ENCODE measurements at regions not wholly inside any gene's neighbourhood (a gene's known extent, or its start where the extent isn't known, plus 50 kb on each side); places are given as distances from the start of the nearest gene placed in this dataset.

DNA sequence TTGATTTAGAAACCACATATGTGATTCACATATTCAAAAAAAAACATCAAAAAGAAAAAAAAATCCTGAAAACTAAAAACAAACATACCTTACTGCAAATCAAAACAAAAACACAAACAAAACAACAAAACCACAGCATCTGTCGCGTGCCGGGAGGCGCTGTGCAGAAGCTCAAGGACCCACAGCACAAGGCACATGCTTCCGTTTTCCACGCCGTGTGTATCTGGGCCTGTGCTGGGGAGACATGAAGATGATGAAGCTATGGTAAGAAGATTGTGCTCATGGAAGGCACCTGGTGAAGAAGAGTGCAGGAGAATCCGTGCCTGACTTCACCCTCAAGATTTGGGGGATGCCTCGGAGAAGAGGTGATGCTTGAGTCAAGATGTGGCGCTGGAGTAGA is 788.9 kb upstream of the ARRDC4 start:
- DNase-seq (ENCODE audit: low spot score) = no peak

DNA sequence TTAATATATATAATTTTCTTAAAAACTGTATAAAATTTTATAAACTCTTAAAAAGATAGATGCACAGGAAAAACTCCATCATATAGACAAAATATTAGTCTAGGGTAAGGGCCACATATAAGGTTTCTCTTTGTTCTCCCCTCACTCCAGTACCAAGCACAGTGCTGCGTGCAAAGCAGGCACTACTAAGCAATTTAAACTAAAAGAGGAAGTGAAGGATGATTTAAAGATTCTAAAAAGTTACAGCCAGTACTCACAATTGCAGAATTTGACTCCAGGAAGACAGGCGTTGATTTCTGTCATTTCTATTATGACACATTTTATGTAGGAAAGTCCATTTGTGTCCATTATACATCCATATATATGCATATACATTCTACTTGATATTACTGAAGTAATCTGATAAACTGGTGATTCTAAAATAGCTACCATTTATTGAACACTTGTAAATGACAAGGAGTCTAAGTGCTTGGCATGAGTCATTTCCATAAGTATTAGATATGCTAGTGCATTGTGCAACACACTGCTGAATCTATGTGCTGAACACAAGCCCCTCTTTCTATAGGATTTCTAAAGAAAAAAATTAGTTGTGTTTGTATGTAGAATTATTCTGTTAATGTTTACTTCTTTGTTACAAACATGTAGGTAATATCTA is 785.5 kb upstream of the ARRDC4 start:
- no peak for DNase-seq (ENCODE audit: low spot score)

DNA sequence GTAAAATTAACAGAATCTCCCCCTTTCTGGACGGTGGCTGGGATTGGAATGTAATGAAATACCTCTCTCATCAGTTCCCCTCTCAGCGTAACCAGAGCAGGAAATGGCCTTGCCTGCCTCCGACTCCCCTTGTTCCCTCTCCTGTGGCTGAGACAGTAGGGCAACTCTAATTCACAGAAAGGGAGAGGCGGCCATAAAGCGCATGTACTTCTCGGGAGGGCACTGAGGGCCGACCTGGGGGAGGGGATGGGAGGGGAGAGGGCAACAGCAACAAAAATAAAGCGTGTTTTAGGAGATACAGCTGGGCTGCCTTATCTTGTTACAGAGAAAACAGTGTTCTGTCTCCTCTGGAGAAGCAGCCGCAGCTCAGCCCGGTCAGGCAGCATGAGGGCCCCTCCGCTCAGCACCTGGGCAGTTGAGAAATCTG is 783.3 kb upstream of the ARRDC4 start:
- DNase-seq (ENCODE audit: low spot score) = no peak

- DNase-seq (ENCODE audit: low spot score) = no peak
Measured at GRCh38 chr15:97182581-97182980, 777.9 kb upstream of the ARRDC4 start.

GRCh38 chr15:97189162-97189780 is 771.2 kb upstream of the ARRDC4 start:
- no peak for DNase-seq (ENCODE audit: low spot score)

- DNase-seq (ENCODE audit: low spot score) = no peak
Measured at GRCh38 chr15:97194750-97195149, 765.8 kb upstream of the ARRDC4 start.

DNA sequence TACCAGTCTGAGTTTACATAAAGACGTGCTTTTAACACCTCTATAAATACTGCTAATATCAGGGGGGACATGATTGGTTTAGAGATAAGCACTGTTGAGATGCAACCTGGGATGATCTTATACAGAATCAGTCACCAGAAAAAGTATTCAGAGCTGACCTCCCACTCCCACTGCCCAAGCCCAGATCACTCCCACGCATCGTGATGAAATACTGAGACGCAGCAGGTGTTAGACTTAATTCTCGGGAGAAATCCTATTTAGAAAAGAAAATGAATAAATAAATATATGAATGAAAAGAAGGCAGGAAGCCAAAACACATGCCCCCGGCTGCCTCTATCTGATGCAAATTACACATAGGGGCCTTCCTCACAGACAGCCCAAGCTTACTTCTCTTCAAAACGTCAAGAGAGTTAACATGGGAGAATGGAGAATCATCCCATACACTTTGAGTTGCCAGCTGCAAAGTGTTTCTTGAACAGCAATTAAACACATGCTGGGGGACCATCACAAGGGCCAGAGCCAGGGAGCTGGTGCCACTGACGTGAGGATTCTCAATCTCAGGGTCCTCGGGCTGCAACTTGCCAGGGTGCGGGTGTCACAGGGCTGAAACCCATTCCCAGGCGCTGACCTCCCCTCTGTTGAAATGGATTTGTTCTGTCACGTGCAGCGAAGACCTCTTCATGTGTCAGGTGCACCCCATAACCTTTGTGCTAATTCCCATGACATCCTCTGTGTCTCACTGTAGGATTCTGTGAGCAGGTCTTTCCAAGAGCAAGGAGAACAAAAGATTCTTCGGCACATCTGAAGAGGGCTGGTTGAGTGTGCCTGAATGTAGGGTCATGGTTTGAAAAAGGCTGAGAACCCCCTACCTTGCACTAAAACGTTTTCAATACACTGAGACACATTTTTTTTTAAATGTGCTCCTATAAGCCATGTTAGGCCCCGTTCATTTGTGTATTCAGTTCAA is 764.2 kb upstream of the ARRDC4 start:
- DNase-seq (ENCODE audit: low spot score) = no peak

DNA sequence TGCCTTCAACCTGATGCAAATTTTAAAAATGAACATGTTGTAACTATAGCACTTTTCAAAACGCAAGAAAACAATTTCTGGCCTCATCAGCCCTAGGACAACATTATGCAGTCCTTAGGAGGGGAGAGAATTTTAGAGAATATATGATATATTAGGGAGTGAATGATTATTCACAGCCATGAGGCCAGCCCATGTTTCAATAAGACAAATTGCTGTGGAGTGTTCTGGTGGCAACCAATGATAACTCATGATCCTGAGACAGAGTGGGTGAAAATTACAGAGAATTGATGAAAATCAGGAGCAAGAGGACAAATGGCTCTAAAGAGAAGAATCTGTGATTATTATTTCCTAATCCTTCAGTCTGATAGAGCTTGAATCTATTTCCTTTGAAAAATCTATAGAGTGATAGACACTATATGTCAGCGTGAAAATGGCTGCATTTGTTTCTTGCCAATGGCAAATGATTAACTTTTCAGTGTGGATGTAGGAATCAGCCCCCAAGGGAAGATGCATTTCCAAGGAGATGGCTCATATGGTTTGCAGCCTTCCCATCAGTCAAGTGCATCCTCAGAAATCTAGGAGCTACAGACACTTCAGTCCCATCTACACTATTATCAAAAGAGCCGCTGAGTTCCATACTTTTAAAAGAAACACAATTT is 761.0 kb upstream of the ARRDC4 start:
- no peak for DNase-seq (ENCODE audit: low spot score)

- DNase-seq (ENCODE audit: low spot score) = no peak
Measured at GRCh38 chr15:97200161-97200560, 760.3 kb upstream of the ARRDC4 start.

GRCh38 chr15:97210277-97210676 is 750.2 kb upstream of the ARRDC4 start:
- DNase-seq (ENCODE audit: low spot score) = no peak

DNA sequence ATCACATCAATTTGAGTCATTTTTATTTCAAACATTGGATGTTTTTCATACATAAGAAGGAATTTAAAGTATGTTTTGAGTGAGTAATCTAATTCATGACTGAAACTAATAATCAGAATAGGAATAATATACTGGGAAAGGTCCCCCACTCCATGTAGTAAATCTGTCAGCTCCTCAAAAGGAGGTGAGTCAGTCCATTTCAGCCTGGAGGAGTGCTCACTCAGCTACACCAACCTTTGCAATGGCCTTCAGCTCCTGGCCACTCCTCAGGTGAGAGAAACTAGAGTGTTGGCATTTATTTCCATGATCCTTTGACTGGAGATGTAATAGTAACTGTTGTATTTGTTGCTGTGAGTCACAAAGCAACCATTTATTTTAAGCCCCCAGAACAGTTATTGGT is 744.9 kb upstream of the ARRDC4 start:
- no peak for DNase-seq (ENCODE audit: low spot score)

DNA sequence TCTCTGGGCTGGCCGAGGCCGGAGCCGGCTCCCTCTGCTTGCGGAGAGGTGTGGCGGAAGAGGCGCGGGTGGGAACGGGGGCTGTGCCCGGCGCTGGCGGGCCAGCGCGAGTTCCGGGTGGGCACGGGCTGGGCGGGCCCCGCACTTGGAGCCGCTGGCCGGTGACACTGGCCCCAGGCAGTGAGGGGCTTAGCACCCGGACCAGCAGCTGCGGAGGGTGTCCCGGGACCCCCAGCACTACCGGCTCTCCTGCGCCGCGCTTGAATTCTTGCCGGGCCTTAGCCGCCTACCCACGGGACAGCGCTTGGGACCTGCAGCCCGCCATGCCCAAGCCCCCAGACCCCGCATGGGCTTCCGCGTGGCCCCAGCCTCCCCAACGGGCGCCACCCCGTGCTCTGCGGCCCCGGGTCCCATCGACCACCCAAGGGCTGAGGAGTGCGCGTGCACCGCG is 736.3 kb upstream of the ARRDC4 start:
- no peak for DNase-seq (ENCODE audit: low spot score)

GRCh38 chr15:97234851-97235610 is 725.5 kb upstream of the ARRDC4 start:
- DNase-seq (ENCODE audit: low spot score) = peak; percentile 58

DNA sequence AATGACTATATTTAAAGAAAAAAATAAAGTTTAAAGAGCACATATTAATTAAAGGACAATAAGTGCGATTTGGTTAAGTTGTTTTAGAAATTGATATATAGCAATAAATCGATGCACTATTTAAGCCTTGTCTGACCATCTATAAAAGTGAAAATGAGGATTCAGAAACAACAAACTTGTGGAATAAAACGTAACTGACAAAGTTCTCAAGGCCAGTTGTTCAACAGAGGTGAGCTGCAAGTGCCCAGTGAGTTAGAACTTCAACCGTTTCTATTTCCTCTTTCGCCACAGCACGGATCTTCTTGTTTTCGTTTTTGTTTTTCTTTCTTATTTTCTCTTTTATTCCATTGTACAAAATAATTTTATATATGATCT is 724.9 kb upstream of the ARRDC4 start:
- no peak for DNase-seq (ENCODE audit: low spot score)

DNA sequence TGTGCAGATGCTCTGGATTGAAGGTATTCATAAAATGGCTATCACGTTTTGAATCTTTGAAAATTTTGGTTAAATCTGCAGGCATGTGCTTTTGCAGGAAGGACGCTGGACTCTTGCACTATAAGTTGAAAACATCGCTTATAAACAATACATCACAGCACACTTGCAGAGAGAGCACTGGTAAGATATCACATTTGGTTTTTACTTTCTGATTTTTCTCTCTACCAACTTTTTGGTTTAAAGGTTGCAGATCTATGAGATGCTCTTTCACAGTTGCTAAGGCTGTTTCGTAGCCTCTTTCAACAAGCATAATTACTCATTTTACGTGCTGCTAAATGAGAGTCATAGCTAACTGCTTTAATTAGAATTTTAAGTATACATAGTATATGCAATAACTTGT is 724.4 kb upstream of the ARRDC4 start:
- DNase-seq (ENCODE audit: low spot score) = no peak

DNA sequence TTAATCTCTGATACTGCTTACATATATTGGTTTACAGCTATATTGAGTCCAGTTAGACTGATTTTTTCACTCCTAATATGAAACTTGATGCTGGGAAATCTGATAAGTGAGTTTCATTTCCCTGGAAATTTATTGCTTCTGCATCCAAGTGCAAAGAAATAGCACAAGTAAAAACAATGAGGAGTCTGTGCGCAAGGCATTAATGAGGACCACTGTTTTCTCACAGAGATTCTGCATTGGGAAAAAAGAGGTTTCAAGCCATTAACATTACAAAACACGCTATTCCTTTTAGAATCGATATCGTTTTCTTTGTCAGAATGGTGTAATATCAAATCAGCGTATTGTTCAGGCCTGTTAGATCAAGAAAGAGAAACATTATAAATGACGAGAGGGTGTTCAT is 723.3 kb upstream of the ARRDC4 start:
- no peak for DNase-seq (ENCODE audit: low spot score)

DNA sequence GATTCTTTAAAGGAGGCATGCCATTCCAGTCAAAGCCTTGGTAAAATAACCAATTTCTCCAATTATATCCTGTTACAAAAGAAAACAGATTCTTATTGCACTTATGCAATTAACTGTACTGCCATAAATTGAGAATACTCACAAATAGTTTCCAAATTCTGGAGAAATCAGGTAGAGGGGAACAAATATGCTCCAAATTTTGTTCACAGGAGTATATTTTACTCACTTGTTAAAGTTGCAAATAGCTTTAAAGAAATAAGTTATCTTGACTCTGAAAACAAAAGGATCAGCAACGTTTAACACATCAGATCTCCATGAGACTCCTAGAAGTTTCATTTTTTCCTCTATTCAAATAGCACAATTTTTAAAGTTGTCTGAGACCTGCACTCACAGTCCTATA is 712.1 kb upstream of the ARRDC4 start:
- no peak for DNase-seq (ENCODE audit: low spot score)

- DNase-seq (ENCODE audit: low spot score) = no peak
Measured at GRCh38 chr15:97259943-97260342, 700.6 kb upstream of the ARRDC4 start.

- DNase-seq (ENCODE audit: low spot score) = no peak
Measured at GRCh38 chr15:97301166-97301565, 659.3 kb upstream of the ARRDC4 start.

GRCh38 chr15:97316362-97316761 is 644.1 kb upstream of the ARRDC4 start:
- no peak for DNase-seq (ENCODE audit: low spot score)

DNA sequence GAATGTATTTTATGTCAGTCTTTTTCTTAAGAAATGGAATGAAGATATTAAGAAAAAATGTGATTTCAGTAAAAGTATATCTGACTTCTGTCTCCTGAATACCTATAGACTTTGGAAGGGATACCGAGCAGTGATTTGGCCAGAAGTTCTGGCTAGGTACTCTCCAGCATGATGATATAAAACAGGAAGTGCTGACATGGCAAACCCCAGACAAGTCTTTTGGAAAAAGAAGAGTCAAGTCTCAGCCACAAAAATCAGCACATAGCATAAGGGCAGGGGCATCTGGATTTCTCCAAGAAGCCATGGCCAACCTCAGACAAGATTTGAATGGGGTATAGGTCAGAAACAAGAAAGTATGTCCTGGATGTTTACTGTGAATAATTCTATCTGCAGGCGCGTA is 643.3 kb upstream of the ARRDC4 start:
- no peak for DNase-seq (ENCODE audit: low spot score)

GRCh38 chr15:97319291-97319690 is 641.2 kb upstream of the ARRDC4 start:
- no peak for DNase-seq (ENCODE audit: low spot score)
